ENCODE measurements at regions not wholly inside any gene's neighbourhood (a gene's known extent, or its start where the extent isn't known, plus 50 kb on each side); places are given as distances from the start of the nearest gene placed in this dataset.

GRCh38 chr6:51118792-51119191, 300.1 kb downstream of the TFAP2B start:
- TF ChIP-seq CTCF (IDR thresholded peaks at IDR 0.05; ENCODE audit: insufficient read depth, low read length, poor library complexity, severe bottlenecking) (no peak), EZH2phosphoT487 (conservative IDR thresholded peaks at IDR 0.05; ENCODE audit: low read length) (no peak)
